ENCODE measurements at regions not wholly inside any gene's neighbourhood (a gene's known extent, or its start where the extent isn't known, plus 50 kb on each side); places are given as distances from the start of the nearest gene placed in this dataset.

GRCh38 chr22:49241174-49241851 lies 586.4 kb downstream of the BRD1 start:
- Histone ChIP-seq H4K20me1 (replicated peaks; ENCODE audit: insufficient read depth) (no peaks in the 10 kb centered on the region), H3K27me3 (ENCODE audit: insufficient read depth) (no peaks in the 10 kb centered on the region), H3K4me1 (ENCODE audit: insufficient read depth) (no peaks in the 10 kb centered on the region), H2AFZ (no peak overlapping the region), H3F3A (replicated peaks; ENCODE audit: low read depth) (no peaks in the 10 kb centered on the region), H3K4me2 (no peak overlapping the region), H3K27ac (ENCODE audit: low read depth) (no peak overlapping the region), H3K79me2 (replicated peaks; ENCODE audit: insufficient read depth) (no peaks in the 10 kb centered on the region), H3K36me3 (ENCODE audit: insufficient read depth) (no peaks in the 10 kb centered on the region), H3K4me3 (no peak overlapping the region), H3K9me2 (ENCODE audit: insufficient read depth) (no peaks in the 10 kb centered on the region)
- Mint-ChIP-seq H3K4me3 (no peak overlapping the region), H3K27ac (no peak overlapping the region), H3K36me3 (ENCODE audit: low read depth) (no peaks in the 10 kb centered on the region; the same call in 2 of the 3 replicates), H3K4me1 (no peaks in the 10 kb centered on the region), H3K9me3 (peaks cover 3% of the 10 kb centered on the region; the same call in 1 of the 3 replicates), H3K27me3 (ENCODE audit: insufficient read depth, low read depth, poor library complexity) (peaks cover 6% of the 10 kb centered on the region)
- ATAC-seq (no peak), DNase-seq (ENCODE audit: low spot score) (no peak)
- no peak for TF ChIP-seq POLR2AphosphoS5 (IDR thresholded peaks at IDR 0.05; ENCODE audit: low read depth)
- no peak for TF ChIP-seq STAT1 (IDR thresholded peaks at IDR 0.05; ENCODE audit: unreplicated experiment)
- no peak for TF ChIP-seq CTCF (conservative IDR thresholded peaks at IDR 0.05; ENCODE audit: low read depth in 2 of 2)
- no peak for TF ChIP-seq ZNF462 (CRISPR knock-in tag; IDR thresholded peaks at IDR 0.05)
- TF ChIP-seq NANOG (IDR thresholded peaks at IDR 0.05; ENCODE audit: borderline replicate concordance), result no peak
- no peak for TF ChIP-seq REST (IDR thresholded peaks at IDR 0.05; ENCODE audit: unreplicated experiment)
- no peak for TF ChIP-seq EZH2 (IDR thresholded peaks at IDR 0.05; ENCODE audit: low read depth, unreplicated experiment)
- TF ChIP-seq EZH2phosphoT487 (IDR thresholded peaks at IDR 0.05; ENCODE audit: unreplicated experiment), result no peak
- no peak for TF ChIP-seq ZNF331 (CRISPR knock-in tag; IDR thresholded peaks at IDR 0.05; ENCODE audit: low read depth)
- no peak for TF ChIP-seq CREB1 (CRISPR knock-in tag; IDR thresholded peaks at IDR 0.05; ENCODE audit: low read depth)
- TF ChIP-seq ZNF114 (CRISPR knock-in tag; IDR thresholded peaks at IDR 0.05), result no peak
- TF ChIP-seq JUNB (IDR thresholded peaks at IDR 0.05; ENCODE audit: unreplicated experiment), result no peak
- no peak for TF ChIP-seq ETS1 (IDR thresholded peaks at IDR 0.05)

All from GM23338 (cell line).